ENCODE measurements at regions not wholly inside any gene's neighbourhood (a gene's known extent, or its start where the extent isn't known, plus 50 kb on each side); places are given as distances from the start of the nearest gene placed in this dataset.
"Not testable (repeated sequence)": the region's sequence is repeated elsewhere in the genome, so short reads cannot be mapped to it uniquely, and the experiment has no call there.

DNA sequence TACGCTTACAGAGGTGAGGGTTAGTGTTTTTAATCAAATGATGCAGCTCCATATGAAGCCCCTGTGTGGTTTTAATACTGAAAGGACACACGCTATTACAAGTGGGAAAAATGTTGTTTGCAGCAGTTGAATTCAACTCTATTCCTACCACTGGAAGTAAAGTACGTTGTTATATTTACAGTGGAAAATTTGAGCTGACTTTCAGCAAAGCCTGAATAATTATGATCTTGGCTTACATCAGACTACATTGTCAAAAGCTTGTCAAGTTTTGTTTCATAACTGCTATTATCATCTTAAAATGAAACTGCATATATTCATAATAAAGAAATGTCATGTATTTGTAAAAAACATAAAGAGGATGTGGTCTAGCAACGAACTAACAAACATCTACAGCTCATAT, 818.5 kb downstream of the SEMA5A start:
- DNase-seq: no peak

DNA sequence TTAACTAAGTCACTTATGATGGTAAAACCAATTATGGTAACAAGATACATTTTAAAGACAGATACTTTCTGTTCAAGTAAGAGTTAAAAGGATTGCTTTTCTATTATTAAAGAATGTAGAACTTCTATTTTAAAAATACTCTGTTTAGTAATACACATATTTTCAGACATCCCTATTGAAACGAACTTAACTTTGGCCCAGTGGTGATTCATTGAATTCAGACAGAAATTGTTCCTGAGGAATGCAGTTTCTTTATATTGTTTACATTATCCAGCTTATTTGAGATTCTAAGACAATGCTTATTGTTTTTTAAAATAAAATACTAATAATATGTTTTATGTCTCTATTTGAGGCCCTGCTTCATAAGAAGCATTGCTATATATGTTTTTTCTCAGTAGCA, 816.4 kb downstream of the SEMA5A start:
- DNase-seq: no peak

DNA sequence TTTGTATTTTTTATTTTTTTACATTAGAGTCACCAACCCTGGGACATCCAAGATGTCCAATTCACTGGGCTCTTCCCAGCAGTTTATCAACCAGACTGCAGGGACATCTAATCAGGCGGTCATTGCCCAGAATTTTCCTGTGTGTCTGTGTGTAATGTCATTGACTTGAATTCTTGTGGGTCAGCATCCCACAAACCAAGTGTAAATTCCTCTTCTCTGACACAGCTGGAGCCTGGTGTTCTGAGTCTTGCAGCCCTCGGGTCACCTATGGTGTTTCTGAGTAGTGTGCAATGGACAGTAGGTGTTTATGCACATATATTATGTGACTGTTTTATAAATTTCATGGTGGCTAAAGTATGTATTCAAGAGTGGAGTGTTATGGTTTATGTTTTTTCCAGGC, 815.7 kb downstream of the SEMA5A start:
- no peak for DNase-seq

DNA sequence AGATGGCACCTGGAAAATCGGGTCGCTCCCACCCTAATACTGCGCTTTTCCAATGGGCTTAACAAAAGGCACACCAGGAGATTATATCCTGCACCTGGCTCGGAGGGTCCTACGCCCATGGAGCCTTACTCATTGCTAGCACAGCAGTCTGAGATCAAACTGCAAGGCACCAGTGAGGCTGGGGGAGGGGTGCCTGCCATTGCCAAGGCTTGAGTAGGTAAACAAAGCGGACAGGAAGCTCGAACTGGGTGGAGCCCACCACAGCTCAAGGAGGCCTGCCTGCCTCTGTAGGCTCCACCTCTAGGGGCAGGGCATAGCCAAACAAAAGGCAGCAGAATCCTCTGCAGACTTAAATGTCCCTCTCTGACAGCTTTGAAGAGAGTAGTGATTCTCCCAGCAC, 814.8 kb downstream of the SEMA5A start:
- DNase-seq: not testable (repeated sequence)

DNA sequence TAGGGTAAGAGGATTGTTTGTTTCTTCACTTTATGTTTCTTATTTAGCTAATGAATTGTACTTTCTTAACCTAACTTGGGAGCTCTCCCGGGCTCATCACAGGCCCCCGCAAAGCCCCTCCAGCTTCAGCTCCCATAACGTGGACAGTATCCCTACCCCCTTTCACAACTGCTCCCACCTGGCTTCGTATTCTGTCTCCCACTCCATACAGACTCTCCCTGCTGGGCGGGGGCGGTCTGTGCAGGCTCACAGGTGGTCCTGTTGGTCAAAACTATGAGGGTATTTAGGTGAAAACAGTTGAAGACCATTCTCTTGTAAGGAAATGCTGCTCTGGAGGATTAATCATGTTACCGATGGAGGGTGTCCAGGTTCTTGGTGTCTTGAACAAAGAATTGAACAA, 805.3 kb downstream of the SEMA5A start:
- DNase-seq: no peak

DNA sequence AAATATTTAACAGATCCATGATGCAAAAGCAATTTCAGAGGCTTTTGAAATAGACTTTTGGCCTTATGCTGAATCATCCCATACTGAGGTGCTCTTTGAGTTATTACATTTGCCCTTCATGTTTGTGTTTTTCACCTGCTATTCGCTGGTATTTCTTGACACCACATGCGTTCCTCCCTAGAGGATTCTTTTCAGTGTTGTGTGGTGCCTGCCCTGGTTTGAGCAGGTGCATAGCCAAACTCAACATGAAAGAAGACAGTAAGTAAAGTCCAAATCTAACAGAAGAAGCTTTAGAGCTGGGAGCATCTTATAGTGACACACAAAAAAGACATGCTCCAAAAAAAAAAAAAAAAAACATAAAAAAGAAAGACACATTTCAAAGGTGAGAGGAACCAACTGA, 796.3 kb downstream of the SEMA5A start:
- no peak for DNase-seq

DNA sequence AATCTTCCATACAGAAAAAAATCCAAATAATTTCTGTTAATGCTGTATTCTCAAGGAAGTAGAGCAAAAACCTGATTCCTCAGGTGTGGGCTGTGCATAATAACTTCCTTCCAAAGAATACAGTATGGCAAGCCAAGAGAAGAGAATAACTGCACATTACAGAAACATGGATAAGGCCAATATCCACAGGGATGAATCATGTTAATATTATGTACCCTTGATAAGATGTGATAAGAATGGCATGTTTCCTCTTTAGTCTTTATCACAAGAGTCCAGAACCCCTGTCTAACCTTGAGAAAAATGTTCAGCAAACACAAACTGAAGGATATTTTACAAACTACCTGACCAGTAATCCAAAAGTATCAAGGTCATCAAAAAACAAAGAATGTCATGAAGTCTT, 795.8 kb downstream of the SEMA5A start:
- DNase-seq: no peak

DNA sequence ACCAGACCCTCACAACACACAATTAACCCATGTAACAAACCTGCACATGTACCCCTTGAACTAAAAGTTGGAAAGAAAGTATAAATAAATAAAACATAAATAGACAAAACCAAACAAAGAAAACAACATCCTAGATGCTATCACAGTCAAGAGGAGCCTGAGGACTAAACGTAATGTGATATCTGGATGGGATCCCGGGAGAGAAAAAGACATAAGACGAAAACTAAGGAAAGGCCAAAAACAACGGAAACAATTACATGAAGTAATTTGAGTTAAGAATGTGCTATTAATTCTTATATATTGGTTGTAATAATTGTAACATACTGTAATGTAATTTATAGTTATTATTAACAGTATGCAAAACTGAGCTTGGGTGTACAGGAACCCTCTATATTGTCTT, 793.9 kb downstream of the SEMA5A start:
- DNase-seq: no peak

DNA sequence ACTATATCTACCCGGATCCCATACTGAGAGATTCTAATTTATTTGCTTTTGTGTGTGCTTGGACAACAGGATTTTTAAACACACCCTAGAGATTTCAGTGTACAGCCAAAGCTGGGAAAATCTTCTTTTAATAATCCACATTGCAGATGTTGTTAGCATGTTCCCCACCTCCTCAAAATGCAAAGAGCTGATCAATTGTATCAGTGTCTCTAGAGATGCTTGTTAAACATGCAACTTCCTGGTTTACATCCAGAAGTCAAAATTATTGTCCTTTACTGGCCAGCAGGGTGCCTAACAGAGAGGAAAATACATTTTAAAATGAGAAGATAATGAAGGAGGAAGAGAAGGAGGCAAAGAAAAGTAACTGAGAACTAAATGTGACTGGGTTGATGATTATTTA, 793.3 kb downstream of the SEMA5A start:
- DNase-seq: no peak

DNA sequence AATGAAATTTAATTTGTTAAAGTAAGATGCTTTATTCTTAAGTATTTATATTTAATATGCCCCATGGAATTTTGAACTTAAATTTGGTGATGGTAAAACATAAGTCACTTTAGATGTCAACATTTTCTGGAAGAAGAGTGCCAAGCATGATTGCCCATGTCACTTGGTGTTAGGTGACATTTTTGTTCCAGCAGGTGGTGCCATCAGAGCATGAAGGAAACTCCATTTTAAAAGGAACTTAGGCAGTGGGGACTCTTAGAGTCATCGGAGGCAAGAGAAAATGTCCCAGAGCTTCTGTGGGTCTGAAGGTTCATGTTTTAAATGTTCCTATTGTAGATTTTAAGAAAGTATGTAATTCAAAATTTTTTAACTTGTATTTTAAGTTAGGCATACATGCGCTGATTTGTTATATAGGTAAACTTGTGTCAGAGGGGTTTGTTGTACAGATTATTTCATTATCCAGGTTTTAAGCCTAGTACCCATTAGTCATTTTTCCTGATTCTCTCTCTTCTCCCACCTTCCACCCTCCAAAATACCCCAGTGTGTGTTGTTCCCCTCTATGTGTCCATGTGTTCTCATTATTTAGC, 789.3 kb downstream of the SEMA5A start:
- DNase-seq: no peak

DNA sequence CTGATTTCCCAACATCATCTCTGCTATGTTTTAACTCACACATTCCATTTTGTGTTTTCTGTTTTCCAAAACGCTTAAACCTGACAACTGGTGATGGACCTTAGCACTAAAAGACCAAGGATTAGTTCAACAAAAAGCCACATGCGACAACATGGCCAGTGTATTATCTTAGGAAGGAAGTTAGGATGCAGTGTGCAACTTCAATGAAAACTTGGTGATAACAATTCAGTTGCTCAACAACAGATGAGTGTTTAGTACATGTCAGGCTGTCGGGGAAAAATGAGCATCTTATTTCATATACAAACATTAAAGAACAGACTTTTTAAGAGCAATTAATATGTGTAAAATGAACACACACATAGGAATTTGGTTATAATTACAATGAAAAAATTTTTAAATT, 780.0 kb downstream of the SEMA5A start:
- no peak for DNase-seq

DNA sequence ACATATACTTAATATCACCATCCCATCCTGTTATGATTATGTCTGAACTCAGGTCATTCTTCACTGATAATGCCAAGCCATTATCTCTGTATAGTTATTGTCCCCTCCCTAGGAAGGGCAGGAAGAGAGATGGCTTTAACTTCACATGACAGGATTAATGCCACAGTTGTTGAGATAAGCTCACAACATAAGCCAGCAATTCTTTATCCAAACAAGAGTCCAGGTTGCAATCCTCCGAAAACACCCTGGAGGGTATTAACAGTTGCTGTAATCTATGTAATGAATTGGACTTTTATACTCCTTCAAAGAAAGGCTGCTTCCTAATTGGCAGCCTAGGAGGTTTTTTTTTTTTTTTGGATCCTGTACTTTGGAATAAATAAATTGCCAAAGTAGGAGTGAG, 779.4 kb downstream of the SEMA5A start:
- DNase-seq: no peak

DNA sequence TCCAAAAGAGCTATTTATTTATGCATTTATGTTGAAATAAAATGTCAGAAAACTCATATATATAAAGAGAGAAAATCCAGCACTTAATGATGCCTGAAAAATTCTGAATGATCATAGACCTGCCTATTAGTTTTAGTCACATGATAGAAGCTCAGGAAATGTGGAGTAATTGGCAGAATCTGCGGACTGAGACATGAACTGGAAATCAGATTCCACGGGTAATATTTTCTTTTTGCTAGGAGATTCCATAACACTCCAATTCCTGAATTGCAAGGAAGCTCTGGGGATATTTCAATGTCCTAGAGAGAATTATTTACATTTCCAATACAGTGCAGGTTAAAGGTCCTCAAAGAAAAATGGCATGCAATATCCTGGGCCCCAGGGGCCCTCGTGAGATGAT, 778.8 kb downstream of the SEMA5A start:
- DNase-seq: no peak

DNA sequence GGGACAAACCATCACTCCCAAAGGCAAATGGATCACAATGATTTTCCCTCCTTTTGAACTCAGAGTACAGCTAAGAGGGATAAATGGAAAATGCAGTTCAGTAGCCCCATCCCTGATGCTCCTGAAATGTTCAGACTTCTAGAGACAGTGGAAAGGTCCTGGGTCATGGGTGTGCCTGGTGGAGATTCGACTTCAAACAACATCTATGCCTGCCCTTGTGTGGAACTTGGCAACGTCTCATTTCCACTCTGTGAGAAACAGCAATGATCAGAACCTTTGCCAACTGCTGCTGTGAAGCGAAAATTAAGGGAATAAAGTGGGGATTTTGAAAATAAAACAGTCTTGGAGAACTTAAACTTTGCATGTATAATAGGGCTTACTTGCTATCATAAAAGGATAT, 778.1 kb downstream of the SEMA5A start:
- no peak for DNase-seq

DNA sequence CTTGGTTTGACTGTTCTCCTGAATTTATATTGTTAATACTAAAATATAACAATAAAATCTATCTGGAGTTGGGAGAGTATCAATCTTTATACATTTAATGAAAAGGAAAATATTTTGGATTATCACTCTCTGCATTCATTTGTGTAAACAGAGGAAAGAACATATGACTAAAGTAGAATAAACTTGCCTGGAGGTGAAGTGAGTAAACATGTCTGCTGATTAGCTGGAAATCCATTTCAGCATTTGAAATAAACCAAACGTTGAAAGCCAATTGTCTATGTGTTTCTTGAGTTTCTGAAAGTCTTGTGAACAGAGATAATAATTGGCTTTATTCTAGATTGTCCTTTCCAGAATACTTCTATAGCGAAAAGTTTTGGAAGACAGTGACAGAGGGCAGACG, 776.2 kb downstream of the SEMA5A start:
- DNase-seq: no peak

DNA sequence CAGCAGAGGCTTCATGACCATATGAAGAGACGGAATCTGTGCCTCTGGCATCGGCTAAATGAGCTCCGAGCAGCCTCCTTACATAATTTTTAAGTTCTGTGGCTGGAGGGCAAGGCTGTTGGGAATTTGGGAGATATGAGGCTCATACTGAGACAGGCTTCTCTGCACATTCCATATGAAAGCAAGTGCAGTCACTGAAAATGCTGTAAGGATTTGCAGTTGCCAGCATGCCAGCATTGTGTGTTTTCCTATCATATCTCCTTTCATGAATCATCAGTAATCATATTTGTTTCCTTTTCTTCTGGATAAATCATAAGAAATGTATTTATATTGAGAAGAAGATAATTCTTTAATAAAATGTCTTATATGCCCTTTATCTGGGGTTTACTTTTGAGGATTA, 775.4 kb downstream of the SEMA5A start:
- DNase-seq: no peak

DNA sequence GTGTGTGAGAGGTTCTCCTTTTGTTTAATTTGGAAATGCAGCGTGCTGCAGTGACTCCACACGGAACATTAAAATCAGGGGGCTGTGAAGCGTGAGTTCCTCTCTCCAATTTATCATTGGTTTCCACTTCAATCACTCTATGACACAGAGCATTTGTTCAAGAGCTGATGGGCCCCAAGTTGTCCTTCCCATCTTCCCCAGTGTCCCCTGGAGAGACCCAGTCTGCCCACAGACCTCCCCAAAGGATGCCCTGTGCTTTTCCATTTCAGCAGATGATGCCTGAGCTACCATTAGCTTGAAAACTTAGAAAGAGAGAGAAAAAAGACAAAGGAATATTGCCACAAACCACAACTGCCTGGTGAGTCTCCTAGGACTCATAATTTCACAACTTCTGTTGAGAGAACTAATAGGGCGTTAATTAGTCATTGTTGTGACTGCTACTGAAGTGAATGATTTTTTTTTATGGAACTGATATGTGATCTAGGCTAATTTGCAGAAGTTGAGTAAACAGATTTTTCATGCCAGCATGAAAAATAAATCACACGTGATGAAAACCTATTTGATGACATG, 772.7 kb downstream of the SEMA5A start:
- no peak for DNase-seq

DNA sequence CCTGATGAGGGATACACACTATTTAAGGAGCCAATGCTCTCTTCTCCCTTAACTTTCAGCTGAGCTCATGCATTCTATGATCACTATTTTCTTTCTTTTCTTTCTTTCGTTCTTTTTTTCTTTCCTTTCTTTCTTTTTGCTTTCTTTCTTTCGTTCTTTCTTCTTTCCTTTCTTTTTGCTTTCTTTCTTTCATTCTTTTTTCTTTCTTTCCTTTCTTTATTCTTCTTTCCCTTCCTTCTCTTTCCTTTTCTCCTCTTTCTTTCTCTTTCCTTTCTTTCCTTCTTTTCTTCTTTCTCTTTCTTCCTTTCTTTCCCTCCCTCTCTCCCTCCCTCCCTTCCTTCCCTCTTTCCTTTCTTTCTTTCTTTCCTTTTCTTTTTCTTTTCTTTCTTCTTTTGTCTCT, 761.2 kb downstream of the SEMA5A start:
- no peak for DNase-seq

DNA sequence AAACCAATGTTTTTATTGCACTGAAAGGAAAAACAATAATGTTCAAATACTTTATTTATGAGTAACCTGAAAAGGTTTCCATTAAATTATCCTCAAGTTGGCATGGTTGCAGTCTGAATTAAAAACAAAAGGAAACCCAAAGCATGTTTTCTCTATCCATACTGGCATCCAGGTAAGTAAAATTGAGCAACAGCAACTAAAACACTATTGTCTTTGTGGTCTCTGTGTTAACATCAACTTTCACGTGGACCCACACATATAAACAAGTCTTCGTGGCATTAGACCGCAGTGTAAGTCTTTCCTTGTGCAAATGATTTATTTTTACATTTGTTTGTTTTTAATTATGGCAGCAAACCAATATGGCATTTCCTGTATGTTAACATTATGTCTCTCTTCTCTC, 757.6 kb downstream of the SEMA5A start:
- no peak for DNase-seq

DNA sequence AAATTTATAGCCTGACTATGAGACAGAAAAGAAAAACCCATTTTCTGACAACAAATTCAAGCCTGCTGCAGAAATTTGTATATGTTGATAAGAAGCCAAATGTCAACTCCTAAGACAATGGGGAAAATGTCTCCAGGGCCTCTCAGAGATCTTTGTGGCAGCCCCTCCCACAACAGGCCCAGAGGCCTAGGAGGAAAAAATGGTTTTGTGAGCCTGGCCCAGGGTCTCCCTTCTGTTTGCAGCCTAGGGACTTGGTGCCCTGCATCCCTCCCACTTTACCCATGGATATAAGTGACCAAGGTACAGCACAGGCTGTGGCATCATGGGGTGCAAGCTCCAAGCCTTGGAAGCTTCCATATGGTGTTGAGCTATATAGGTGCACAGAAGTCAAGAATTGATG, 740.2 kb downstream of the SEMA5A start:
- no peak for DNase-seq

DNA sequence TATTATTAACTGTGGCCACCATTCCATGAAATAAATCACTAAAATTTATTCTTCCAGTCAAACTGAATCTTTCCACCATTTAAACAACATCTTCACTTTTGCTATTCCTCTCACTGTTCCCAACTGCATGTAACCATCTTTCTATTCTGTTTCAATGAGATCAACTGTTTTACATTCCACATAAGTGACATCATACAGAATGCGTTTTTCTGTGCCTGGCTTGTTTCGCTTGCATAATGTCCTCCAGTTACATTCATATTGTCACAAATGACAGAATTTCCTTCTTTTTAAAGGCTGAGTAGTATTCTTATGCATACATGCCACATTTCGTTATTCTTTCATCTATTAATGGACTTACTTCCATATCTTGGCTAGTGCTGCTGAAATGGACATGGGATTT, 738.2 kb downstream of the SEMA5A start:
- DNase-seq: no peak

DNA sequence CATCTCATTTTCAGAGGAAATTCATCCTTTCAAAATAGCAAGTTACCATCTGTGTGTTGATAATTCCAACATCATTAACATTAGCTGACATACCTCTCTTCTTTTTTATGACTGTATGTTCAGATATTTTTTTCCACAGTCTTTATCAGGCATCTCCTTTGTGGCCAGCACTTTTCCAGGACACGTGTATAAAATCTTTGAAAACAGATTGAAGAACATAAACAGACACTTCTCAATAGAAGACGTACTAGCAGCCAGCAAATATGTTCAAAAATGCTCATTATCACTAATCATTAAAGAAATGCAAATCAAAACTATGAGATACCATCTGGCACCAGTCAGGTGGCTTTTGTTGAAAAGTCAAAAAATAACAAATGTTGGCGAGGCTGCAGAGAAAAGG, 734.3 kb downstream of the SEMA5A start:
- no peak for DNase-seq

DNA sequence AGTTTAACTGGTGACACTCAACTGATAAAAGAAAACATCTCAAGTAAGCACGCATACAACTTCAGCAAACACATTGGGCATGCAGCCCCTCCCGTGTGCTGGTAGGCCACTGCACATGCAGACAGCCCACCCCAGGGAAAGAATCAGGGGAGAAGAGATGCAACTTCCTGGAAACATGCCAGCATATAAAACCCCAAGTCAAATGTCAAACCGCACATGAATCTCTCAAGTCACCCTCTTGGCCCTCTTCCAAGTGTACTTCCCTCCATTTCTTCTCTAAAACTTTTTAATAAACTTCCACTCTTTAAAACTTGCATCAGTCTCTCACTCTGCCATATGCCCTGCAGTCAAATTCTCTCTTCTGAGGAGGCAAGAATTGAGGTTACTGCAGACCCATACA, 732.7 kb downstream of the SEMA5A start:
- DNase-seq: no peak

DNA sequence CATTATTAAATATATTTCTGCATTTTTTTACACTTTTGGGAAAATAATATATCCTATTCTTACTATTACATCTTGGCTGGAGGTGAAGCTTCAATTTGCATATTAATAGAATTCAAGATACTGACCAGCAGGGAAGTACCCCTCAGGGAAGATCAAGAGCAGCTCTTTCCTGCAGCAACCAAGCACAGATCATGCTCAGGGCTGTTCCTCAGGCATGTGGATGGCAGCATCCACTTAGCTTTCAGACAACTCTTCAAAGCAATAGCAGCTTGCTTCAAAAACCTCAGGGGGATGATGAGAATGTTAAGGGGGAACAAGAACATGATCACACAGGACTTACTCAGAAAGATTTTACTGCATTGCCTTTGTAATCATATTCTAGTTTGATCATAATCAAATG, 731.8 kb downstream of the SEMA5A start:
- DNase-seq: no peak

DNA sequence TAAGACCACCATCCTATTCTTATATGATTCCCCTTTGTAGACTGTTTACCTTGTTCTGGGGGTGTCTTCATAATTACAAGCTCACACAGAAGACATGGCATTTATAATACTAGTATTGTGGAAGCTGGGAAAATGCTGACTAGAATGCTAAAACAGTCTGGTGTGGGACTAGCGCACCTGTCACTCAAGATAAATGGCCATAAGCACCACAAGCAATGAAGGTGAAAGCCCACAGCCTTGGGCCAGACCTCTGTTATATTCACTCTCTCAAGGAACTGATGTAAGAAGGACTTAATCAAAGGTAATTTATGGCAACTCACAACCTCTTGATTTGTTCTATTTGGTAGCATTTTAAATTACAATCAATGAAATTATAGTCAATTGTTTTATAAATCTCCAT, 721.5 kb downstream of the SEMA5A start:
- DNase-seq: no peak
